Endothelial cell of umbilical vein (primary cell): ENCODE measurements at regions not wholly inside any gene's neighbourhood (a gene's known extent, or its start where the extent isn't known, plus 50 kb on each side); places are given as distances from the start of the nearest gene placed in this dataset.

Experiments
- BruUV-seq: library from RNA; stranded (reverse); fragments of 400-500 nt; replicated peaks from 2 replicates; lab custom pipeline; 2021; lab: Mats Ljungman, UMichigan
- CTCF ChIA-PET: fragments of 300-600, 350-600 bp; sonication (Branson Sonifier 250); formaldehyde crosslinking; loops from one replicate; lab custom pipeline; 2021; ENCODE audit warnings: antibody characterized with exemption, inconsistent platforms; lab: Charles Lee
- POLR2A ChIA-PET: fragments of 300-600, 350-600 bp; sonication (Branson Sonifier 250); formaldehyde crosslinking; loops from one replicate; lab custom pipeline; 2021; ENCODE audit warnings: antibody characterized with exemption, inconsistent platforms; lab: Charles Lee
- DNase-seq: peaks from one replicate; pipeline ENCODE4 v3.0.0-alpha.2; 2011; ENCODE audit warnings: low read depth, low spot score
- FAIRE-seq: peaks from 2 replicates; lab custom pipeline; 2011; peaks lifted over from hg19 to GRCh38; lab: Jason Lieb, UNC
- H2AFZ ChIP-seq: 2 replicates; pipeline ENCODE4 v1.6.0; 2012; ENCODE audit warnings: low read depth, low read length, control low read depth, inconsistent platforms
- H3K27ac ChIP-seq: 2 replicates; pipeline ENCODE4 v1.5.1; 2011; ENCODE audit warnings: low read depth, mild to moderate bottlenecking, control low read depth, low read length, moderate library complexity; ENCODE audit not compliant: insufficient read depth
- H3K27me3 ChIP-seq, 2 experiments: 2 replicates each; pipeline versions ENCODE4 v1.6.0 to v1.6.1; 2011; ENCODE audit warnings: low read length in 2 of 2, mixed read lengths in 1 of 2; ENCODE audit not compliant: control insufficient read depth in 2 of 2, insufficient read depth in 2 of 2
- H3K36me3 ChIP-seq, 2 experiments: 2 replicates in 1 of 2; 3 replicates in 1 of 2; pipeline ENCODE4 v1.5.1; 2011; ENCODE audit warnings: low read length in 2 of 2, mild to moderate bottlenecking in 1 of 2, moderate library complexity in 1 of 2; ENCODE audit not compliant: control insufficient read depth in 2 of 2, insufficient read depth in 2 of 2; ENCODE audit errors: extremely low read depth in 1 of 2
- H3K4me1 ChIP-seq: 3 replicates; pipeline ENCODE4 v1.5.1; 2011; ENCODE audit warnings: mild to moderate bottlenecking, low read length; ENCODE audit not compliant: control insufficient read depth, insufficient read depth; ENCODE audit errors: extremely low read depth
- H3K4me2 ChIP-seq: 2 replicates; pipeline ENCODE4 v1.6.1; 2011; ENCODE audit warnings: low read length, control low read depth, mixed read lengths; ENCODE audit not compliant: insufficient read depth
- H3K4me3 ChIP-seq, 3 experiments: fragments of 200-600 bp in 1 of 3; sonication (generic), shearing (Covaris generic) in 1 of 3; replicated peaks in 1 of 3; 2 replicates each; pipeline ENCODE4 v1.5.1; 2011 to 2016; ENCODE audit warnings: control low read depth in 3 of 3, low read length in 3 of 3, mild to moderate bottlenecking in 2 of 3, inconsistent platforms in 1 of 3, low read depth in 1 of 3, moderate library complexity in 1 of 3; ENCODE audit not compliant: insufficient read depth in 1 of 3
- H3K79me2 ChIP-seq: 2 replicates; pipeline ENCODE4 v1.6.0; 2012; ENCODE audit warnings: low read length, inconsistent platforms; ENCODE audit not compliant: control insufficient read depth, insufficient read depth
- H3K9ac ChIP-seq: replicated peaks from 2 replicates; pipeline ENCODE3; 2011; ENCODE audit warnings: low read length, control low read depth; ENCODE audit not compliant: insufficient read depth; ENCODE audit errors: extremely low read depth
- H3K9me1 ChIP-seq: replicated peaks from 3 replicates; pipeline ENCODE4 v1.6.0; 2011; ENCODE audit warnings: mild to moderate bottlenecking, low read length; ENCODE audit not compliant: control insufficient read depth, insufficient read depth; ENCODE audit errors: extremely low read depth
- H3K9me3 ChIP-seq: replicated peaks from 2 replicates; pipeline ENCODE4 v1.5.1; 2012; ENCODE audit warnings: low read length, inconsistent platforms; ENCODE audit not compliant: control insufficient read depth, insufficient read depth
- H4K20me1 ChIP-seq: replicated peaks from 2 replicates; pipeline ENCODE3; 2011; ENCODE audit warnings: mild to moderate bottlenecking, low read length; ENCODE audit not compliant: control insufficient read depth, insufficient read depth; ENCODE audit errors: extremely low read depth
- EZH2 ChIP-seq: IDR thresholded peaks from 2 replicates; pipeline ENCODE4 v1.6.1; 2012; ENCODE audit warnings: borderline replicate concordance, low read depth, mild to moderate bottlenecking, moderate library complexity, low read length, inconsistent platforms; ENCODE audit not compliant: severe bottlenecking
- FOS ChIP-seq: IDR thresholded peaks from 2 replicates; pipeline ENCODE4 v1.6.1; 2011; ENCODE audit warnings: mild to moderate bottlenecking, low read length, moderate library complexity, borderline replicate concordance; ENCODE audit not compliant: insufficient read depth
- GATA2 ChIP-seq: IDR thresholded peaks from 2 replicates; pipeline ENCODE4 v1.7.0; 2011; ENCODE audit warnings: low read depth, mild to moderate bottlenecking, moderate library complexity, mixed read lengths, low read length; ENCODE audit not compliant: insufficient read length, insufficient read depth
- JUN ChIP-seq: IDR thresholded peaks from 2 replicates; pipeline ENCODE4 v1.6.1; 2011; ENCODE audit warnings: borderline replicate concordance, low read depth; ENCODE audit not compliant: insufficient read length, insufficient read depth
- MYC ChIP-seq: IDR thresholded peaks from one replicate; pipeline ENCODE4 v1.6.1; 2011; ENCODE audit warnings: mild to moderate bottlenecking, low read depth, low read length
- POLR2A ChIP-seq: IDR thresholded peaks from 2 replicates; pipeline ENCODE4 v1.6.1; 2012; ENCODE audit warnings: low read depth, mild to moderate bottlenecking, control low read depth, low read length
- POLR2AphosphoS5 ChIP-seq: IDR thresholded peaks from 2 replicates; pipeline ENCODE4 v1.6.1; 2012; ENCODE audit warnings: low read depth, mild to moderate bottlenecking, control low read depth, low read length, moderate library complexity; ENCODE audit not compliant: insufficient read depth
- dilution Hi-C: fragments of 300-500 bp; cut with MboI; formaldehyde crosslinking; loops from one replicate; pipeline ENCODE4 v1.15.0; 2019; ENCODE audit warnings: low sequenced_read_pairs; ENCODE audit not compliant: extremely low pct_ligation_motif_present
- intact Hi-C: fragments of 100-400 bp; cut with micrococcal nuclease; formaldehyde crosslinking; loops from one replicate; pipeline ENCODE4 v1.10.0; 2022
- TF ChIP-seq, protein P1 (sequence below), 2 donors: IDR thresholded peaks; 1 replicate in 1 of 2; 2 replicates in 1 of 2; pipeline ENCODE4 v1.5.1; 2011; ENCODE audit warnings: low read length in 2 of 2, mild to moderate bottlenecking in 2 of 2, moderate library complexity in 2 of 2, control low read depth in 1 of 2, inconsistent platforms in 1 of 2, low read depth in 1 of 2; ENCODE audit not compliant: insufficient read depth in 1 of 2; ENCODE audit errors: extremely low read depth in 1 of 2
- TF ChIP-seq, protein P2 (sequence below): IDR thresholded peaks from 2 replicates; pipeline ENCODE4 v1.6.1; 2011; ENCODE audit not compliant: insufficient read depth, insufficient read length

DNA sequence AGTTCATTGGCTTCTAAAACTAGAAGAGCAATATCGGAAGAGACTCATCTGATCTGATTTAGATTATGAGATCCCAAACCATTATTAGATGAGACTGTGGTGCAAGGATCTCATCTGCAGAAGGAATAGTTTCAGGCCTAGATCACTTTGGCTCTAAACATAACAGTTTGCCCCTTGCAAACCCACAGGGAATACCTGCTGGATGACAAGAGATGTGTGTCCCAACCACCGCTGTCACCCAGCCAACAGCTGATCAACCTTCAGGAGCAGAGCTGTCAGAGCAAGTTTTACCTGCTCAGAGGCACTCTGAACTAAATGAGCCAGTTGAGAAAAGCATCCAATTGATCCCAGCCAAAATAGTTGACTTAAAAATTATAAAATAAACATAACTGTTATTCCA, 64.0 kb upstream of the ST3GAL6 start:
- TF ChIP-seq JUN (no peak), POLR2A (no peak), MYC (no peak)
- TF ChIP-seq, protein P1, sequence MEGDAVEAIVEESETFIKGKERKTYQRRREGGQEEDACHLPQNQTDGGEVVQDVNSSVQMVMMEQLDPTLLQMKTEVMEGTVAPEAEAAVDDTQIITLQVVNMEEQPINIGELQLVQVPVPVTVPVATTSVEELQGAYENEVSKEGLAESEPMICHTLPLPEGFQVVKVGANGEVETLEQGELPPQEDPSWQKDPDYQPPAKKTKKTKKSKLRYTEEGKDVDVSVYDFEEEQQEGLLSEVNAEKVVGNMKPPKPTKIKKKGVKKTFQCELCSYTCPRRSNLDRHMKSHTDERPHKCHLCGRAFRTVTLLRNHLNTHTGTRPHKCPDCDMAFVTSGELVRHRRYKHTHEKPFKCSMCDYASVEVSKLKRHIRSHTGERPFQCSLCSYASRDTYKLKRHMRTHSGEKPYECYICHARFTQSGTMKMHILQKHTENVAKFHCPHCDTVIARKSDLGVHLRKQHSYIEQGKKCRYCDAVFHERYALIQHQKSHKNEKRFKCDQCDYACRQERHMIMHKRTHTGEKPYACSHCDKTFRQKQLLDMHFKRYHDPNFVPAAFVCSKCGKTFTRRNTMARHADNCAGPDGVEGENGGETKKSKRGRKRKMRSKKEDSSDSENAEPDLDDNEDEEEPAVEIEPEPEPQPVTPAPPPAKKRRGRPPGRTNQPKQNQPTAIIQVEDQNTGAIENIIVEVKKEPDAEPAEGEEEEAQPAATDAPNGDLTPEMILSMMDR (IDR thresholded peaks at IDR 0.05; ENCODE audit: extremely low read depth in 1 of 2, insufficient read depth in 1 of 2, low read depth in 1 of 2, low read length in 2 of 2) = no peak
- CTCF ChIA-PET = interaction anchor here (1.1 kb wide), 1 partner anchor 97 kb away, joined by 4 read pairs; no protein-coding TSS in a partner anchor
- no peak for DNase-seq
- Histone ChIP-seq H2AFZ (no peak overlapping the region), H3K9me1 (no peaks in the 10 kb centered on the region), H3K9ac (no peak overlapping the region), H3K4me2 (no peak overlapping the region), H3K27me3 (peaks cover 3 to 7% of the 10 kb centered on the region in 2 experiments), H3K4me3 (no peak overlapping the region), H4K20me1 (no peaks in the 10 kb centered on the region), H3K36me3 (no peaks in the 10 kb centered on the region), H3K27ac (no peak overlapping the region), H3K4me1 (peaks cover 24% of the 10 kb centered on the region), H3K79me2 (no peaks in the 10 kb centered on the region), H3K9me3 (no peaks in the 10 kb centered on the region)
- FAIRE-seq = no peak
- POLR2A ChIA-PET = interaction anchor here (0.6 kb wide), 1 partner anchor 64 kb away, joined by 8 read pairs; no protein-coding TSS in a partner anchor
- dilution Hi-C loops = no loop called here
- no TSS peak for BruUV-seq
- intact Hi-C loops = loop anchor here (5.0 kb wide), 1 partner anchor 33 kb away; no protein-coding TSS in a partner anchor

DNA sequence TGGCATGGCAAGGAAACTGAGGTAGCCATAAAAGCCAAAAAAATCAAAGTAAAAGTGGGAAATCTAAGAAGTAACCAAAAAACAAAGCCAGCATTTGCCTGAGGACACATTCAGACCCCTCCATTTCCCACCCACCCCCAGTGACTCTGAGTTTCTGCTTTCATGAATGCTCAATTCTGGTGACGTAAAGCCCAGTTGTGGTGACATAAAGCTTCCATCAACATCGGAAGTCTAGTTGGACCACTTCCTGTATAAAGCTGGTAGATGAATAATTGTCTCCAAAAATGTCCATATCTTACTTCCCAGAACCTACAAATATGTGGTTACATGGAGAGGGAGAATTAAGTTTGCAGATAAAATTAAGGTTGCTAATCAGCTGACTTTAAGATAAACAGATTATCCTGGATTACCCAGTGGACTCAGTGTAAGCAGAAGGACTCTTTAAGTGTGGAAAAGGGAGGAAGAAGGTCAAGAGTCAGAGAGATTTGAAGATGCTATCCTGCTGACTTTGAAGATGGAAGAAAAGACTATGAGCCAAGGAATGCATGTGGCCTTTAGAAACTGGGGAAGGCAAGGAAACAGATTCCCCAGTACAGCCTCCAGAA, 62.0 kb upstream of the ST3GAL6 start:
- BruUV-seq = no TSS peak
- Histone ChIP-seq H3K27ac (no peak overlapping the region), H3K9me3 (no peaks in the 10 kb centered on the region), H3K9ac (no peak overlapping the region), H3K27me3 (peaks cover 3 to 7% of the 10 kb centered on the region in 2 experiments), H3K4me2 (no peak overlapping the region), H3K79me2 (no peaks in the 10 kb centered on the region), H4K20me1 (no peaks in the 10 kb centered on the region), H3K4me1 (peaks cover 11% of the 10 kb centered on the region), H2AFZ (no peak overlapping the region), H3K9me1 (no peaks in the 10 kb centered on the region), H3K36me3 (no peaks in the 10 kb centered on the region), H3K4me3 (no peak overlapping the region)
- intact Hi-C loops (no loop called here), dilution Hi-C loops (no loop called here)
- no peak for FAIRE-seq
- CTCF ChIA-PET = interaction anchor here (0.8 to 1.1 kb wide), 2 partner anchors 10 to 99 kb away, joined by 3 to 4 read pairs; no protein-coding TSS in a partner anchor
- no peak for DNase-seq
- TF ChIP-seq, protein P2, sequence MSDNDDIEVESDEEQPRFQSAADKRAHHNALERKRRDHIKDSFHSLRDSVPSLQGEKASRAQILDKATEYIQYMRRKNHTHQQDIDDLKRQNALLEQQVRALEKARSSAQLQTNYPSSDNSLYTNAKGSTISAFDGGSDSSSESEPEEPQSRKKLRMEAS = no peak
- TF ChIP-seq GATA2 (no peak), POLR2AphosphoS5 (no peak), MYC (no peak), EZH2 (no peak), JUN (no peak), FOS (no peak), POLR2A (no peak)
- TF ChIP-seq, protein P1 (IDR thresholded peaks at IDR 0.05; ENCODE audit: extremely low read depth in 1 of 2, insufficient read depth in 1 of 2, low read depth in 1 of 2, low read length in 2 of 2) = no peak
- POLR2A ChIA-PET = no interaction called here
